GM19043 (cell line): ENCODE measurements at regions not wholly inside any gene's neighbourhood (a gene's known extent, or its start where the extent isn't known, plus 50 kb on each side); places are given as distances from the start of the nearest gene placed in this dataset.

Source experiments
- ATAC-seq: cut with Tn5 transposase; IDR thresholded peaks from one replicate; pipeline ENCODE4 v1.9.1; 2021; ENCODE audit warnings: low read depth; ENCODE audit not compliant: unreplicated experiment

GRCh38 chr15:70557521-70558258 lies 205.7 kb downstream of the UACA start:
- ATAC-seq = no peak

- ATAC-seq = no peak
Observed at GRCh38 chr15:70556779-70557178, 206.6 kb downstream of the UACA start.

GRCh38 chr15:70556151-70556741 lies 207.1 kb downstream of the UACA start:
- ATAC-seq = no peak

GRCh38 chr15:70555713-70556112 lies 207.6 kb downstream of the UACA start:
- no peak for ATAC-seq

- no peak for ATAC-seq
Observed at GRCh38 chr15:70547846-70548487, 215.4 kb downstream of the UACA start.

GRCh38 chr15:70545526-70545925 lies 217.8 kb downstream of the UACA start:
- no peak for ATAC-seq

- no peak for ATAC-seq
Observed at GRCh38 chr15:70541511-70541910, 221.8 kb downstream of the UACA start.

GRCh38 chr15:70539912-70540530 lies 223.3 kb downstream of the UACA start:
- ATAC-seq = no peak

- ATAC-seq = no peak
Observed at GRCh38 chr15:70539409-70539808, 223.9 kb downstream of the UACA start.

GRCh38 chr15:70538278-70538677 lies 225.1 kb downstream of the UACA start:
- no peak for ATAC-seq

GRCh38 chr15:70535955-70536338 lies 227.4 kb downstream of the UACA start:
- no peak for ATAC-seq

- no peak for ATAC-seq
Observed at GRCh38 chr15:70535071-70535954, 228.0 kb downstream of the UACA start.

GRCh38 chr15:70533931-70534742 lies 229.2 kb downstream of the UACA start:
- ATAC-seq = no peak

GRCh38 chr15:70532531-70533186 lies 230.7 kb downstream of the UACA start:
- ATAC-seq = no peak

- ATAC-seq = no peak
Observed at GRCh38 chr15:70531576-70531975, 231.8 kb downstream of the UACA start.

- no peak for ATAC-seq
Observed at GRCh38 chr15:70530906-70531305, 232.5 kb downstream of the UACA start.

GRCh38 chr15:70530503-70530902 lies 232.9 kb downstream of the UACA start:
- ATAC-seq = no peak

GRCh38 chr15:70530017-70530499 lies 233.3 kb downstream of the UACA start:
- ATAC-seq = no peak

- no peak for ATAC-seq
Observed at GRCh38 chr15:70528816-70529215, 234.5 kb downstream of the UACA start.
